D721Med (cell line): ENCODE measurements at regions not wholly inside any gene's neighbourhood (a gene's known extent, or its start where the extent isn't known, plus 50 kb on each side); places are given as distances from the start of the nearest gene placed in this dataset.
"Not testable (repeated sequence)": the region's sequence is repeated elsewhere in the genome, so short reads cannot be mapped to it uniquely, and the experiment has no call there.

Experiments
- DNase-seq: peaks from one replicate; pipeline ENCODE4 v3.0.0; 2011; ENCODE audit warnings: low spot score; ENCODE audit not compliant: insufficient read length
- FAIRE-seq: peaks from 2 replicates; lab custom pipeline; 2011; peaks lifted over from hg19 to GRCh38; lab: Jason Lieb, UNC
- TF ChIP-seq, protein P1 (sequence below): IDR thresholded peaks from 2 replicates; pipeline ENCODE4 v1.5.1; 2012; ENCODE audit warnings: mild to moderate bottlenecking, control low read depth; ENCODE audit not compliant: insufficient read depth; ENCODE audit errors: missing control alignments

DNA sequence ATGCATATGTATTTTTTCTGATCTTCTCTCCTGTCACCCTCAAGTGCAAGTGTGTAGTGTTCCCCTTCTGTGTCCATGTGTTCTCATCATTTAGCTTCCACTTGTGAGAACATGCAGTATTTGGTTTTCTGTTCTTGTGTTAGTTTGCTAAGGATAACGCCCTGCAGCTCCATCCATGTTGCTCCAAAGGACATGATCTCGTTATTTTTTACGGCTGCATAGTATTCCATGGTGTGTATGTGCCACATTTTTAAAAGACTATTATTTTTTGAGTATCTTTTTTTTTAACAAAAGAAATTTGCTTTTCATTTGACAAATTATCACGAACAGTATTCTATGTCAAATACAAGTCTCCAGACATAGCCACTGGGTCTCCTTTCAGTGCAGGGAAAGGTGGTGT lies 110.1 kb upstream of the ZNF746 start:
- TF ChIP-seq, protein P1, sequence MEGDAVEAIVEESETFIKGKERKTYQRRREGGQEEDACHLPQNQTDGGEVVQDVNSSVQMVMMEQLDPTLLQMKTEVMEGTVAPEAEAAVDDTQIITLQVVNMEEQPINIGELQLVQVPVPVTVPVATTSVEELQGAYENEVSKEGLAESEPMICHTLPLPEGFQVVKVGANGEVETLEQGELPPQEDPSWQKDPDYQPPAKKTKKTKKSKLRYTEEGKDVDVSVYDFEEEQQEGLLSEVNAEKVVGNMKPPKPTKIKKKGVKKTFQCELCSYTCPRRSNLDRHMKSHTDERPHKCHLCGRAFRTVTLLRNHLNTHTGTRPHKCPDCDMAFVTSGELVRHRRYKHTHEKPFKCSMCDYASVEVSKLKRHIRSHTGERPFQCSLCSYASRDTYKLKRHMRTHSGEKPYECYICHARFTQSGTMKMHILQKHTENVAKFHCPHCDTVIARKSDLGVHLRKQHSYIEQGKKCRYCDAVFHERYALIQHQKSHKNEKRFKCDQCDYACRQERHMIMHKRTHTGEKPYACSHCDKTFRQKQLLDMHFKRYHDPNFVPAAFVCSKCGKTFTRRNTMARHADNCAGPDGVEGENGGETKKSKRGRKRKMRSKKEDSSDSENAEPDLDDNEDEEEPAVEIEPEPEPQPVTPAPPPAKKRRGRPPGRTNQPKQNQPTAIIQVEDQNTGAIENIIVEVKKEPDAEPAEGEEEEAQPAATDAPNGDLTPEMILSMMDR, result no peak
- FAIRE-seq (no peak), DNase-seq (no peak)

GRCh38 chr7:149606826-149607225 lies 109.2 kb upstream of the ZNF746 start:
- TF ChIP-seq, protein P1, result no peak
- DNase-seq (no peak), FAIRE-seq (no peak)

DNA sequence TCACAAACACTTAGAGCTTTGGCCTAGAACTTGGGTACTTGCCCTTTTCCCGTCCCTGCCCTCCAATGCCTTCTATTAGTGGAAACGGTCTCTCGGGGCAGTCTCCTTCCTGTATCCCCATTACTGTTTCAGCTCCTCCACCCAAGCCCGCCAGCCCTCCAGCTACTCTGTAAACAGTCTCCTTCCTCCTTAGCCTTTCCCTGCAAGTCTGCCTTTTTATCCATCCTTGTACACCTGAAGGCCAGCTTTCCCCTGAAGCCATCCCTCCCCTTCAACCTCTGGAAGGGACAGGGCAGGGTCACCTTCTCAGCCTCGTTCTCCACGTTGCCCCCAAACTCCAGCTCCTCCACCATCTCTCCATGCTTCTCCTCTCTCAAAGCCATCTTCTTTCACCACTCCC lies 108.1 kb upstream of the ZNF746 start:
- DNase-seq (no peak), FAIRE-seq (no peak)
- TF ChIP-seq, protein P1, result no peak

DNA sequence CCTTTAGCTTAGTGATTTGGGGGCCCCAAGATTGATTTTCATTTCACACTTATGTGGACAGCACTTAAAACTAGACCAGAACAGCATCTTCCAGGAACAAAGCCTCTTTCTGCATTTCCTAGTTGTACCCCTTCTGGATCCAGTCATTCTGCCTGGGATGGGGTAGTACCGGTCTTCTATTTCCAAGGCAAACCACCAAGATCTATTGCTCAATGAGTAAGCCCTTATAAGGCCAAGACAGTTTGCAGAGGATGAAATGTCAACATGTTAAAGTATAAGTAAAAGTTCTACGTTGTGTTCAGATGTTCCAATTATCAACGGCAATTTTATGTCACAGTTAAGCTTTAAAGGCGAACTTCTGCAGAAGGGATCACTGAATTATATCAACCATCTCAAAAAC lies 106.9 kb upstream of the ZNF746 start:
- TF ChIP-seq, protein P1, result no peak
- FAIRE-seq (no peak), DNase-seq (no peak)

DNA sequence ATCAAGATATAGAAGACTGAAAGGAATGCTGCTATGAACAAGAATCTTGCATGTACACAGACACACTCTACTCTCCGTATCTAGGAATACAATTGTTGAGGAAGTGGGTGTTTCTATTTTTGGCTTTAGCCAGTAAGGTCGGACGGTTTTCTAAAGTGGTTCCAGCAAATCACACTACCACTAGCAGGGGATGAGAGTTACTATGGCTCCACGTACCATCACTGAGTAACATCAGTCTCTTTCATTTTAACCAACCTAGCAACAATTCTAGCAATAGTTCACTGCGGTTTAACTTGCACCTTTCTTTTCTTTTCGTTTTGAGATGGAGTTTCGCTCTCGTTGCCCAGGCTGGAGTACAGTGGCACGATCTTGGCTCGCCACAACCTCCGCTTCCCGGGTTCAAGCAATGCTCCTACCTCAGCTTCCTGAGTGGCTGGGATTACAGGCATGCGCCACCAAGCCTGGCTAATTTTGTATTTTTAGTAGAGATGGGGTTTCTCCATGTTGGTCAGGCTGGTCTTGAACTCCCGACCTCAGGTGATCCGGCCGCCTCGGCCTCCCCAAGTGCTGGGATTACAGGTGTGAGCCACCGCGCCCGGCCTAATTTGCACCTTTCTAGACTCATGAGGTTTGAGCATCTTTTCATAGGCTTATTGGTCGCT lies 103.2 kb upstream of the ZNF746 start:
- DNase-seq, FAIRE-seq: not testable (repeated sequence)

DNA sequence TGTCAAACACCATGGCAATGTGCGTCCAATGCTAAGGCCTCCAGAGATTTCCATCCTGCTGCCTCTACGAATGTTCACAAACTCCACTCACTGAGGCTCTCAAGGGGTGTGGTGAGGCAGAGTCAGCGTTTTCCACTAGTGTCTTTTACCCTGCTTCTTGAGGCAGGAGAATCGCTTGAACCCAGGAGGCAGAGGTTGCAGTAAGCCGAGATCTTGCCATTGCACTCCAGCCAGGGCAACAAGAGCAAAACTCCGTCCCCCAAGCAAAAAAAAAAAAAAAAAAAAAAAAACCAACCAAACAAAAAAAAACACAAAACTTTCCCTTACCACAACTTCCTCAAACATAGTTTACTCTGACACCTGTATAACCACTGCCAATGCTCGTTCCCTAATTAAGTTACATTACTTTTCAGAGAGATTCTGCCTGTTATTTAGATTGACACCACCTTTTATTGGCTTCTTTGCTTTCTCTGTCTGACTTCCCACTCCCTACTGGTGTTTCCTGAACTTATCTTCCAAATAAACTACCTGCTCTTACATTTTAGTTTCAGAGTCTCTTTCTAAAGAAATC lies 102.1 kb upstream of the ZNF746 start:
- FAIRE-seq (no peak), DNase-seq (no peak)
- TF ChIP-seq, protein P1, result no peak

DNA sequence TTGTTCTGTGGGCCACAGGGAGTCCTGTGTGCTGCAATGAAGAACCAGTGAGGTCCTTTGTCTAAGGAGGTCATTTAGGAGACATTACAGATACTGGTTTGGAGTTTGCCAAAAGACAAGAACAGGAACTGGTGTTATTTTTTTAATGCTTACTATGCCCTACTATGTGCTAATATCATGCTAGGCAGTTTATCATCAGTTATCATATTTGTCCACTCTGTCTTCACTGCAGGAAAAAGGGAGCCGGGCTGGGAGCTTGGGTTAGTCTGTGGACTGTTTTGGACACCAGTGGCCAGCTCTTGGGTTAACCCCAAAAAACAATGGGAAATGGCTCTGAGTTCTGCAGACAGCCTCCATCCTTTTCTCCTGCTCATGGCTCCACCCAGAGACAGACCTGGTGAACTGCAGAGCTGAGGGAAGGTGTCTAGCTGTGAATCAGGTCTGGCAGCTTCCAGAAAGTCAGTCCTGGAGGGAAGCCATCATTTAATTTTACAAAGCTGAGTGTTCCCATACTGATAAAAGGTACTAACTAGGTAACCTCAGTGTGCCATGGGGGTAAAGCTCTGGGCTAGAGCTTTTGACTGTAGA lies 101.2 kb upstream of the ZNF746 start:
- FAIRE-seq, result no peak
- TF ChIP-seq, protein P1, result peak; percentile 26
- no peak for DNase-seq

DNA sequence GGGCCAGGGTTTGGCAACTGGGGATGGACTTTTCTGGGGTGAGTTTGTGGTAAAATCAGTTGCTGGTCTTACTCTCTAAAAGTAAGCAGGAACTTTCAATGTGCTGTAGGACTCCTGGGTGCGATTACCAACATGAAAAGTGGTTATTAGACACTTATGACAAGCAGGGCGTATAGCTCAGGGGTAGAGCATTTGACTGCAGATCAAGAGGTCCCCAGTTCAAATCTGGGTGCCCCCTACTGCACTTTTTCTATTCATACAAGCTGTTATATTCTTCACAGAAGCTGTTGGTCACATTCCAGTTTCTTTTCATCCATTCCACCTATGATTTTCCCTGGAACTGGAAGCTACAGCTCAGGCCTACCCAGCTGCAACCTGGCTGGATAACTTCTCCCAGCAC lies 100.2 kb upstream of the ZNF746 start:
- not testable (repeated sequence) for DNase-seq, FAIRE-seq
